GM21825 (cell line): ENCODE measurements at regions not wholly inside any gene's neighbourhood (a gene's known extent, or its start where the extent isn't known, plus 50 kb on each side); places are given as distances from the start of the nearest gene placed in this dataset.

Experiments used
- ATAC-seq: cut with Tn5 transposase; IDR thresholded peaks from one replicate; pipeline ENCODE4 v1.9.1; 2021; ENCODE audit warnings: mild to moderate bottlenecking, moderate library complexity; ENCODE audit not compliant: unreplicated experiment

GRCh38 chr9:97747201-97747965 lies 50.2 kb upstream of the XPA start:
- no peak for ATAC-seq

- ATAC-seq = no peak
Observed at GRCh38 chr9:97748525-97748924, 51.4 kb upstream of the XPA start.

DNA sequence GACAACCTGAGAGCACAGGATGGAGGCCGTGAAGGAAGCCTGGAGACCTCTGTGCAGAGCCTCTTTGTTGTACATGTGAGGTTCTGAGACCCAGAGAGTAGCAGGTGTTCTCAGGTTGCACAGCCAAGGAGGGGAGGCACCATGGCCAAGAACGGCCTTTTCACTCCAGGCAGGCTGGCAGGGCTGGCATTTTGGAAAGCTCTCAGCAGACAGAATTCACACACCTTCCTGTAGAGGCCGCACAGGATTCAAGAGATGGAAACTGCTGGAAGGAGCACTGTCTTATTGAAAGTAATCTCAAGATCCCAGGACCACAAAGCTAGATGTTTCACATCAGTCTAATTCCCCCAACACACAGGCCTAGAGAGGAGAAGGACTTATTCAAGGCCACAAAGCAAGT lies 52.8 kb upstream of the XPA start:
- ATAC-seq = no peak

- no peak for ATAC-seq
Observed at GRCh38 chr9:97751531-97751930, 54.4 kb upstream of the XPA start.

DNA sequence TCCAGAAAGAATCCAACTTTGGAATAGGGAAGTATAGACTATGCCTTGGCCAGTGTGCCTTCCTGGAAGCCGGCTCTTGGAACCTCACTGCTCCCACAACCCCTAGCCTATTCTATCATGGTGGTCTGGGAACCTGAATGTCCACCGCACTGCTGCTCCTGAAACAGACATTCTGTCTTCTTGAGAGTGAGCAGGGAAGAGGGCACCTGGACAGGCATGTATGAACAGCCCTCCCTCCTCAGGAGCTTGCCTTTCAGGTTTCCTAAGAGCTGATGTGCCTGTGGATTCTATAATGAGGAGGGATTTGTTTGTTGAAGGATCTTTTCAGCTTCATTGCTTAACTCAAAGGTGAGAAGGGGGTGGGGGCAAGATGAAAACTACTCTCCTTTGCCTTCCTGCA lies 55.1 kb upstream of the XPA start:
- ATAC-seq = no peak

GRCh38 chr9:97753364-97753763 lies 56.2 kb upstream of the XPA start:
- ATAC-seq = no peak

- no peak for ATAC-seq
Observed at GRCh38 chr9:97753975-97754374, 56.8 kb upstream of the XPA start.

DNA sequence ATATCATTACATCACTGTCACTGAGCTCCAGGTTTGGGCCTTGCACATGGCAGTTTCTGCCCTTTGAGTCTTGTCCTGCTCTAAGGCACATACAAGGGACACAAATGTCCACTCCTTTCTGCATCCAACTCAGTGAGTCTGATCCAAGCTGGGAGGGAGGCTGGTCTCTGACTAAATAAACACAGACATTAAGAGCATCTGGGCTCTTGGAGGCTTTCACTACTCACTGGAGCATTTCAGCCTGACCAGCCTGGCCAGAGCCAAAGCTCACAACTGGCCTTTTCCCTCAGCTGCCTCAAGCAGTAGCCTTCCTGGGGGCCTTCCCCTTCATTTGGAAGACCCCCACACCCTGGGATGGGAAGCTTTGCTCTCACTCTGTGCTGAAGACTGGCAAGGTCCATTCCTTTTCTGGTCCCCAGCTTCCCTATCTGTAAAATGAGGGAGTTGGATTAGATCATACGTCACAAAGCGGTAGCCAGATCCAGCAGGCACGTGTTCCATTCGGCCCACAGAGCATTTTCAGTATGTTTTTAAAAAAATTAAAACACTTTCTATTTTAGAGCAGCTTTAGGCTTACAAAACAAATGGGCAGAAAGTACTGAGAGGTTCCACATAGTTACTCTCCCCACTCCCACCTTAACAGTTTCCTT lies 58.6 kb upstream of the XPA start:
- no peak for ATAC-seq

- no peak for ATAC-seq
Observed at GRCh38 chr9:97756991-97757390, 59.9 kb upstream of the XPA start.

DNA sequence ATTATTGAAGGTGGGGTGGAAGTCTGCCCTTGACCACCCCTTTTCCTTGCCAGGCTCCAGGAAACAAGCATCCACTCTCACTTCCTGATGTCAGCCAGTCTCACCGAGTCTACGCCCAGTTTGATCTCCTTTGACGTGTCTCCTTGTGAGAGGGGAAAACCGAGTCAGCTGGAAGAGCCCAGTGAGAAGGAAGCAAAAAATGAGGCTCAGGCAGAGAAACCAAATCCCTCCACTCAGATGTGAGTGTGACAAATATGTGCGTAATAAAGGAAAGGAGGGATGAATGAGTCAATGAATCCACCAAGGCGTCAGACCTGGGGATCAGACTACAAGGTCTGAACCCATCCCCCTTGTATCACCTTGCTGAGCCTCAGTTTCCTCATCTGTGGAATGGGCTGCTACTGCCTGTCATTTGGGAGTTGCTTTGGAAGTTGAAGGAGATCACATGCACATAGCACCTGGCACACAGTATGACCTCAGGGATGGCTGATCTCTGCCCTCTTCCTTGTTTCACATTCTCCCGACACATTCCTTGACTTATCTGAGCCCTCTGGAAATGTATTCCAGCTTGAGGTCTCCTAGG lies 61.3 kb upstream of the XPA start:
- ATAC-seq = no peak

GRCh38 chr9:97759581-97760288 lies 62.6 kb upstream of the XPA start:
- ATAC-seq = no peak

DNA sequence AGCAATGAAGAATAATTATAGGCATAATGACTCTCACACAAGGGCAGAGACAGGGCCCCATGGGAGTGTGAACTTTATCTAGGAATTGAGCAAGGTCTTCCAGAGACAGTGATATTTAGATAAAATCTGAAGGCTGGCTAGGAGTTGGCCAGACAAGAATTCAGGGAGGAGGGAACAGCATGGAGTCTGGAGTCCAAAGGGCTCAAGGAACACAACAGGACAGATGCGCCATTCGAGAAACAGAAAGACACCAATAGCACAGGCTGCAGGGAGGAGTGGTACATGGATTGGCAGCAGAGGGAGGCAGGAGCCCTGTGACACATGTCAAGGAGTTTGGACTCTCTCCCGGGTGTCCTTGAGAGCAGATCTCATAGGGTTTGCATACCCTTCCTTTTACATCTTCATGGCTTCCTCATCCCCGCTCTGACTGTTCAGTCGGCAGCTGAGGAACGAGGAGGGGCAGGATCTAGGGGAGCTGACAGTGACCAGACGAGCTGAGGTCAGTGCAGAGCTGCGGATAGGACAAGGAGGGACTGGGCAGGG lies 64.0 kb upstream of the XPA start:
- no peak for ATAC-seq

DNA sequence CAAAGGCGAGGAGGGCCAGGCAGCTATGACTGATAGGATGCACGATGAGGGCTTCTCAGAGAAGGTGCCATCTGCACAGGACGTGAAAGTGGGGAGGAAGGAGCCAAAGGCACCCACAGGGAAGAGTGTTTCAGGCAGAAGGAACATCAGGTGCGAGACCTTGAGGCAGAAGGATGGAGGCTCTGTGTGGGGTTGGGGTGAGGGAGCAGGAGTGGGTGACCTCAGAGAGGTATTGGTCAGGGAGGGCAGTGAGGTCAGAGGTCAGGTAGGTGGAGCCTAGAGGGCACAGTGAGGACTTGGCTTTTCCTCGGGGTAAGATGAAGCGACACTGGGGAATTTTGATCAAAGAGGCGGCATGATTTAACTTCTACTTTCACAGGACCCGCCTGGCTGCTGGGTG lies 64.7 kb upstream of the XPA start:
- no peak for ATAC-seq

GRCh38 chr9:97763874-97764273 lies 66.7 kb upstream of the XPA start:
- no peak for ATAC-seq

GRCh38 chr9:97766092-97766491 lies 69.0 kb upstream of the XPA start:
- no peak for ATAC-seq

DNA sequence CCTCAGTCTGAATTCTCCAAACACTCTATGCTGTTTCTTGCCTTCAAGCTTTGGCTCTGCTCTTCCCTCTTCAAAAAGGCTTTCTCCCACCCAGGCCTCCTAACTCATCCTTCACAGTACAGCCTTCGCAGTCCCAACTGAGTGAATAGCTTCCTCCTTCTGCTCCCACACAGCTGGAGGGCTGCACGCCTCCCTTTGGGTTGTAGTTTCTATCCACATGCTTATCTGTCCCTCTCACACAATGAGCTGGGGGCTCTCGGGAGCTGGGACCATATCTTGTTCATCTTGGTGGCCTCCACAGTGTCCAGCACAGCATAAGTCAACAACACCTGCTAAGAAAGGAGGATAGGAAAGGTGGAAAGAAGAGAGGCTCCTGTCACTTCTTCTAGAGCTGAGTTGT lies 69.5 kb upstream of the XPA start:
- no peak for ATAC-seq

- ATAC-seq = no peak
Observed at GRCh38 chr9:97767891-97768290, 70.8 kb upstream of the XPA start.

DNA sequence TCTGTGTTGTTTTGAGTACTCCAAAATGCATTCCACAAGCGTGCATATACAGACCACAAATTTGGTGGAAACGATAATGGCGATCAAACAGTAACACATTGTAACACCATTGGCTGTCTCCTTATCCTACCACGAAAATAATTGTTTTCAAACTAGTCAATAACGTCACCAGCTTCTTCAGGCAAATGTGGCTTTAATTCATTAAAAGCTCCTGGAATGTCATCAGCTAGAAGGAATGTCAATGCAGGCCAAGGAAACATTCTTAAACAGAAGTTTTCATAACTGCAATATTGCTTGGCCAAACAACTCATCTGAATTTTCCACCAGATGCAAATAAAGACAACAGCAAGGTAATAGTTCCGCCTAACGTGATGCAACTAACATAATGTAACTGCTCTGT lies 71.6 kb upstream of the XPA start:
- ATAC-seq = no peak

GRCh38 chr9:97769208-97769607 lies 72.1 kb upstream of the XPA start:
- ATAC-seq = no peak

DNA sequence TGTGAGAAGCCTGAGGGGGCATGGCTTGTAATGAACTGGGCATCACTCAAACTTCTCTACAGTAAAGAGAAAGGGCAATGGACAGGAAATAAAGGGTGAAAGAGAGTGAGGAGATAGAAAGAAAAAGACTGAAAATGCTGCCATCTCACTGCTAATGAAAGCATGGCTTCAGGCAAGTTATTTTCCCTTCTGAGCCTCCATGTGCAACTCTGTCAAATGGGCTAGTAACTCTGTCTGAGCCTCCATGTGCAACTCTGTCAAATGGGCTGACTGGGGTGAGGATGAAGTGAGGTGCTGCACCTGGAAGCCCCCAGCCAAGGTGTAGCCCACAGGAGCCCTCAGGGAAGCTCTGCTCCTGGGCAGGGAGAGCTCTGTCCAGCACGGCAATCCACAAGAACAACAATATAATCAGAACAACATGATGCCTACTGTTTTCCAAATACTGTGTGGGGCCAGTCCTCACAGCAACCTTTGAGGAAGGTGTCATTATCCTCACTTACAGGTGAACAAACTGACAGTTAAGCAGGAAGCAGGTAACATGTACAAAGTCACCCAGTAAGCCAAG lies 73.8 kb upstream of the XPA start:
- ATAC-seq = no peak

- no peak for ATAC-seq
Observed at GRCh38 chr9:97771641-97772040, 74.5 kb upstream of the XPA start.
